ENCODE measurements at regions not wholly inside any gene's neighbourhood (a gene's known extent, or its start where the extent isn't known, plus 50 kb on each side); places are given as distances from the start of the nearest gene placed in this dataset.

DNA sequence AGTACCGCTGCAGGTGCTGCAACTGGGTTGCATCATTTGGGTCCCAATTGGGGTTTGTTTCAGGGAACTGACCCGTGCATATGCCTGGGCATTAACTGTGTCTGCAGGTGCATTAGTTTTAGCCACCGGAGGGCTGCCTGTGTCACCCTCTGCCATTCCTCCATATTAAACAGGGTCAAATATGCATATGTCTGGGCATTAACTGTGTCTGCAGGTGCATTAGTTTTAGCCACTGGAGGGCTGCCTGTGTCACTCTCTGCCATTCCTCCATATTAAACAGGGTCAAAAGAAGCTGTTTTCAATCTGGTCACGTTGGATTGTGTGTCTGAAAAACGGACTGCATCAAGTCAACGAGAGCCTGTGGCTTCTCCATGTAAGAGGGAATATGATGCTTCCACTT, 1317.0 kb downstream of the TMEM121 start:
- no peak for TF ChIP-seq EZH2 (IDR thresholded peaks at IDR 0.05; ENCODE audit: borderline replicate concordance, insufficient read depth, low read depth, low read length, poor library complexity, severe bottlenecking)
- TF ChIP-seq, protein P1, sequence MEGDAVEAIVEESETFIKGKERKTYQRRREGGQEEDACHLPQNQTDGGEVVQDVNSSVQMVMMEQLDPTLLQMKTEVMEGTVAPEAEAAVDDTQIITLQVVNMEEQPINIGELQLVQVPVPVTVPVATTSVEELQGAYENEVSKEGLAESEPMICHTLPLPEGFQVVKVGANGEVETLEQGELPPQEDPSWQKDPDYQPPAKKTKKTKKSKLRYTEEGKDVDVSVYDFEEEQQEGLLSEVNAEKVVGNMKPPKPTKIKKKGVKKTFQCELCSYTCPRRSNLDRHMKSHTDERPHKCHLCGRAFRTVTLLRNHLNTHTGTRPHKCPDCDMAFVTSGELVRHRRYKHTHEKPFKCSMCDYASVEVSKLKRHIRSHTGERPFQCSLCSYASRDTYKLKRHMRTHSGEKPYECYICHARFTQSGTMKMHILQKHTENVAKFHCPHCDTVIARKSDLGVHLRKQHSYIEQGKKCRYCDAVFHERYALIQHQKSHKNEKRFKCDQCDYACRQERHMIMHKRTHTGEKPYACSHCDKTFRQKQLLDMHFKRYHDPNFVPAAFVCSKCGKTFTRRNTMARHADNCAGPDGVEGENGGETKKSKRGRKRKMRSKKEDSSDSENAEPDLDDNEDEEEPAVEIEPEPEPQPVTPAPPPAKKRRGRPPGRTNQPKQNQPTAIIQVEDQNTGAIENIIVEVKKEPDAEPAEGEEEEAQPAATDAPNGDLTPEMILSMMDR (IDR thresholded peaks at IDR 0.05) = peak; percentile 23
